SJSA1 (cell line): ENCODE measurements at regions not wholly inside any gene's neighbourhood (a gene's known extent, or its start where the extent isn't known, plus 50 kb on each side); places are given as distances from the start of the nearest gene placed in this dataset.

Source experiments
- DNase-seq, 2 experiments: peaks; one replicate each; pipeline ENCODE4 v3.0.0-alpha.2; 2015 to 2020; ENCODE audit warnings: low spot score in 2 of 2, low read depth in 1 of 2
- H3K27ac ChIP-seq: fragments of 250-450 bp; sonication (Bioruptor Pico); 2 replicates; pipeline ENCODE4 v1.5.1; 2020; ENCODE audit warnings: mild to moderate bottlenecking, moderate library complexity
- H3K27me3 ChIP-seq: fragments of 250-450 bp; sonication (Bioruptor Pico); replicated peaks from 2 replicates; pipeline ENCODE4 v1.5.1; 2020; ENCODE audit warnings: mild to moderate bottlenecking, moderate library complexity
- H3K36me3 ChIP-seq: fragments of 250-450 bp; sonication (Bioruptor Pico); 2 replicates; pipeline ENCODE4 v1.5.1; 2020; ENCODE audit warnings: mild to moderate bottlenecking
- H3K4me1 ChIP-seq: fragments of 250-450 bp; sonication (Bioruptor Pico); replicated peaks from 2 replicates; pipeline ENCODE4 v1.6.1; 2021; ENCODE audit warnings: mild to moderate bottlenecking
- H3K4me3 ChIP-seq: fragments of 250-450 bp; sonication (Bioruptor Pico); 2 replicates; pipeline ENCODE4 v1.5.1; 2020; ENCODE audit warnings: mild to moderate bottlenecking
- H3K9me3 ChIP-seq: fragments of 250-450 bp; sonication (Bioruptor Pico); replicated peaks from 2 replicates; pipeline ENCODE4 v1.5.1; 2020; ENCODE audit warnings: mild to moderate bottlenecking

GRCh38 chr2:209324281-209324680 lies 99.6 kb upstream of the MAP2 start:
- H3K4me3 ChIP-seq = no peak overlapping the region
- no peak for DNase-seq
- no peaks in the 10 kb centered on the region for H3K36me3 ChIP-seq
- H3K4me1 ChIP-seq = no peaks in the 10 kb centered on the region
- H3K27ac ChIP-seq = no peak overlapping the region
- H3K9me3 ChIP-seq = no peaks in the 10 kb centered on the region
- H3K27me3 ChIP-seq = no peaks in the 10 kb centered on the region; the same call in 1 of the 2 replicates

GRCh38 chr2:209331291-209331844 lies 92.5 kb upstream of the MAP2 start:
- Histone ChIP-seq H3K27ac (no peak overlapping the region), H3K4me1 (no peaks in the 10 kb centered on the region), H3K4me3 (no peak overlapping the region), H3K9me3 (no peaks in the 10 kb centered on the region), H3K36me3 (no peaks in the 10 kb centered on the region), H3K27me3 (no peaks in the 10 kb centered on the region)
- DNase-seq = no peak

- peak; percentile 5 to 47 for DNase-seq
- no peak overlapping the region for H3K27ac ChIP-seq
- H3K36me3 ChIP-seq = no peaks in the 10 kb centered on the region
Observed at GRCh38 chr2:209334188-209335017, 89.4 kb upstream of the MAP2 start.

GRCh38 chr2:209340522-209340921 lies 83.3 kb upstream of the MAP2 start:
- Histone ChIP-seq H3K9me3 (no peaks in the 10 kb centered on the region), H3K4me1 (no peaks in the 10 kb centered on the region), H3K27me3 (no peaks in the 10 kb centered on the region), H3K27ac (no peak overlapping the region), H3K4me3 (no peak overlapping the region), H3K36me3 (no peaks in the 10 kb centered on the region)
- no peak for DNase-seq

More at GRCh38 chr2:209334188-209335017, 89.4 kb upstream of the MAP2 start:
- no peaks in the 10 kb centered on the region for H3K4me1 ChIP-seq
- no peaks in the 10 kb centered on the region for H3K27me3 ChIP-seq
- no peak overlapping the region for H3K4me3 ChIP-seq
- H3K9me3 ChIP-seq = no peaks in the 10 kb centered on the region

GRCh38 chr2:209344349-209344748 lies 79.5 kb upstream of the MAP2 start:
- no peaks in the 10 kb centered on the region for H3K36me3 ChIP-seq
- H3K9me3 ChIP-seq = no peaks in the 10 kb centered on the region
- DNase-seq = no peak
- H3K27me3 ChIP-seq = no peaks in the 10 kb centered on the region
- H3K27ac ChIP-seq = no peak overlapping the region
- no peaks in the 10 kb centered on the region for H3K4me1 ChIP-seq
- no peak overlapping the region for H3K4me3 ChIP-seq

GRCh38 chr2:209348433-209348832 lies 75.4 kb upstream of the MAP2 start:
- no peak overlapping the region for H3K4me3 ChIP-seq
- no peaks in the 10 kb centered on the region for H3K36me3 ChIP-seq
- H3K4me1 ChIP-seq = no peaks in the 10 kb centered on the region
- H3K9me3 ChIP-seq = no peaks in the 10 kb centered on the region
- no peak overlapping the region for H3K27ac ChIP-seq
- no peak for DNase-seq
- no peaks in the 10 kb centered on the region for H3K27me3 ChIP-seq

GRCh38 chr2:209351636-209352035 lies 72.2 kb upstream of the MAP2 start:
- no peaks in the 10 kb centered on the region for H3K4me1 ChIP-seq
- DNase-seq = no peak
- no peaks in the 10 kb centered on the region for H3K36me3 ChIP-seq
- H3K27ac ChIP-seq = no peak overlapping the region
- no peak overlapping the region for H3K4me3 ChIP-seq
- no peaks in the 10 kb centered on the region for H3K9me3 ChIP-seq
- H3K27me3 ChIP-seq = no peaks in the 10 kb centered on the region

GRCh38 chr2:209358992-209359391 lies 64.9 kb upstream of the MAP2 start:
- DNase-seq = no peak
- Histone ChIP-seq H3K9me3 (no peaks in the 10 kb centered on the region), H3K4me3 (no peak overlapping the region), H3K36me3 (no peaks in the 10 kb centered on the region), H3K27me3 (0 out of 2 replicates have a peak, but pooled peaks cover 2% of the 10 kb centered on the region), H3K4me1 (no peaks in the 10 kb centered on the region), H3K27ac (no peak overlapping the region)

GRCh38 chr2:209367075-209367747 lies 56.6 kb upstream of the MAP2 start:
- Histone ChIP-seq H3K9me3 (no peaks in the 10 kb centered on the region), H3K27me3 (no peaks in the 10 kb centered on the region), H3K27ac (no peak overlapping the region), H3K4me1 (peaks cover 22% of the 10 kb centered on the region), H3K36me3 (no peaks in the 10 kb centered on the region), H3K4me3 (no peak overlapping the region)
- DNase-seq = no peak

GRCh38 chr2:209368406-209368805 lies 55.4 kb upstream of the MAP2 start:
- Histone ChIP-seq H3K4me1 (peaks cover 22% of the 10 kb centered on the region), H3K27ac (no peak overlapping the region), H3K36me3 (no peaks in the 10 kb centered on the region), H3K9me3 (no peaks in the 10 kb centered on the region), H3K4me3 (no peak overlapping the region), H3K27me3 (no peaks in the 10 kb centered on the region)
- DNase-seq = peak in 1 of 2 experiments; percentile 21

GRCh38 chr2:209368914-209369313 lies 54.9 kb upstream of the MAP2 start:
- H3K4me3 ChIP-seq = no peak overlapping the region
- peak; percentile 77 to 84 for DNase-seq
- peak overlapping the region; percentile 33 for H3K27ac ChIP-seq
- peaks cover 22% of the 10 kb centered on the region for H3K4me1 ChIP-seq
- H3K27me3 ChIP-seq = no peaks in the 10 kb centered on the region
- no peaks in the 10 kb centered on the region for H3K9me3 ChIP-seq
- H3K36me3 ChIP-seq = no peaks in the 10 kb centered on the region

GRCh38 chr2:209369656-209370055 lies 54.2 kb upstream of the MAP2 start:
- no peak for DNase-seq
- peaks cover 22% of the 10 kb centered on the region for H3K4me1 ChIP-seq
- H3K4me3 ChIP-seq = no peak overlapping the region
- peak overlapping the region; percentile 33 for H3K27ac ChIP-seq
- no peaks in the 10 kb centered on the region for H3K36me3 ChIP-seq
- H3K9me3 ChIP-seq = no peaks in the 10 kb centered on the region
- no peaks in the 10 kb centered on the region for H3K27me3 ChIP-seq

- Histone ChIP-seq H3K9me3 (no peaks in the 10 kb centered on the region; the same call in 1 of the 2 replicates), H3K36me3 (no peaks in the 10 kb centered on the region), H3K4me3 (no peak overlapping the region), H3K4me1 (peaks cover 22% of the 10 kb centered on the region), H3K27ac (no peak overlapping the region), H3K27me3 (no peaks in the 10 kb centered on the region)
- no peak for DNase-seq
Observed at GRCh38 chr2:209371407-209371806, 52.4 kb upstream of the MAP2 start.
